ENCODE measurements at regions not wholly inside any gene's neighbourhood (a gene's known extent, or its start where the extent isn't known, plus 50 kb on each side); places are given as distances from the start of the nearest gene placed in this dataset.

DNA sequence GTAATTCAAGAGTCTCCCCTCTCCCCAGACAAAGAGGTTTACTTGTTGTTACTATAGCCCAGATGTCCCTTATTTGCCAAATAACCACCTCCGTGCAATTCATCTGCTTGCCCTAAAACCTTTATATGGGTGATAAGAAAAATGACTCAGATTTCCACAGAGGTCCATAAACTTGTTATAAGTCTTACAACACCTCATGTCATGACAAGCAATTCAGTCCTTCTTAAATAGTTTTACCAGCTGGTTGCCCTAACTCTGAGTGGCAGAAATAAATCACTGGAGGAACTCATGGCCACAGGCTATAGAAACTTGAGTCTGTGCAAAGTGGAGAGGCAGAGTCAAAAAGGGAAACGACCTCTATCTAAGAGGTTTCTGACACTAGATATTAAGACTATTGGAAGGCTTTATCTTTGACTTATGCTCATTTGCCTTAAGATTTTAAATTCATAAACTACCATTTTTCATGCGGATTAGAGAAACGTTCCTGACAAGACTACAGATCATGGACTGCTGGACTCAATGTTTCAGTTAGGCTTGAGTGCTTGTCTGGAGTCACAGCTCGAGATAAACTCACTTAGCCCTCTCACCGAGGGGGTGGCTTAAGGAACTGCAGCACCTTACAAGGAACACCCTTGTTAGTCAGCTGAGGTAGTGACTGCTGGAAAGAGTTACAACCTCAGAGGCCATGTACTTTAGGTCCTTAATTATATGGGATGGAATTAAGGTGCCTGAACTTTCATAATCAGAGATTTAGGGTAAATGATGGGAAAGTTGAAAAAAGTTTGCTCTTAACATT, 662.5 kb upstream of the USP24 start:
- TF ChIP-seq, protein P1, sequence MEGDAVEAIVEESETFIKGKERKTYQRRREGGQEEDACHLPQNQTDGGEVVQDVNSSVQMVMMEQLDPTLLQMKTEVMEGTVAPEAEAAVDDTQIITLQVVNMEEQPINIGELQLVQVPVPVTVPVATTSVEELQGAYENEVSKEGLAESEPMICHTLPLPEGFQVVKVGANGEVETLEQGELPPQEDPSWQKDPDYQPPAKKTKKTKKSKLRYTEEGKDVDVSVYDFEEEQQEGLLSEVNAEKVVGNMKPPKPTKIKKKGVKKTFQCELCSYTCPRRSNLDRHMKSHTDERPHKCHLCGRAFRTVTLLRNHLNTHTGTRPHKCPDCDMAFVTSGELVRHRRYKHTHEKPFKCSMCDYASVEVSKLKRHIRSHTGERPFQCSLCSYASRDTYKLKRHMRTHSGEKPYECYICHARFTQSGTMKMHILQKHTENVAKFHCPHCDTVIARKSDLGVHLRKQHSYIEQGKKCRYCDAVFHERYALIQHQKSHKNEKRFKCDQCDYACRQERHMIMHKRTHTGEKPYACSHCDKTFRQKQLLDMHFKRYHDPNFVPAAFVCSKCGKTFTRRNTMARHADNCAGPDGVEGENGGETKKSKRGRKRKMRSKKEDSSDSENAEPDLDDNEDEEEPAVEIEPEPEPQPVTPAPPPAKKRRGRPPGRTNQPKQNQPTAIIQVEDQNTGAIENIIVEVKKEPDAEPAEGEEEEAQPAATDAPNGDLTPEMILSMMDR (conservative IDR thresholded peaks at IDR 0.05; ENCODE audit: low read depth, low read length): no peak
- TF ChIP-seq EZH2phosphoT487 (IDR thresholded peaks at IDR 0.05; ENCODE audit: borderline replicate concordance, low read length): no peak
